ENCODE measurements at regions not wholly inside any gene's neighbourhood (a gene's known extent, or its start where the extent isn't known, plus 50 kb on each side); places are given as distances from the start of the nearest gene placed in this dataset.

DNA sequence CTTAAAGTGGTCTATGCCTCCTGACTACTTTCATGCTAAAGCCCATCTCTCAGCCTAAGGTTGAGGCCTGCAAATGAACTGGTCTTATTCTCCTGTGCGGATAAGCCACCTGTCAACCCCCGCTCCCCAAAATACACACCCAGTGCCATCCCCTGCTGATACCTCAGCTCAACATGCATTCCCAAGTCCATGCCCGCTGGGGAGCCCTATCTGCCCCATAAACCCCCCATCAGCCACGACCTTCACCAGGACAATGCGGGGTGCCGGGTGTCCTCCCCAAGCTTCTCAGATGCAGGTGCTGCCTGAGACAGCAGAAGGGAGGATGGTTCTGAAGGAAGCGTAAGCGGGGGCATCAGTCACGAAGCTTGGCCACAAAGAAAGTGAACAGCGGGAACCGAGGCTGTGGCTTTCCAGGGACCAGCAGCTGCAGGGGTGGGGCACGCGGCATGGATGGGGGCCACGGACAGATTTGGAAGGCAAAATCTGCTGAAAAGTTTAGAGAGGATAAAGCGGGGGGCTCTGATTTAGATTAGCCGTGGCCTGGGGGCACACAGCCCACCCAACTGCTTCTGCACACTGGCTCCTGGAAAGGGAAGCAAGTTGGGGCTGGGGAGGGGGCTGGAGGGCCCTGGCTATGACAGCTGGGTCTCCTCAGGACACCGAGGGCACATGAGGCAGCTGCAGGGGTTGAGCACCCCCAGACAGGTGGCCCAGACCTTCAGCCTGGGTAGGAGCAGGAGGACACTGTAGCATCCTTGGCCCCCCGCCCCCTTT is 1391.9 kb downstream of the TBC1D22A start:
- no peaks in the 10 kb centered on the region for H3K4me1 ChIP-seq
- no peak overlapping the region for H3K4me3 ChIP-seq
- no peaks in the 10 kb centered on the region for H3K9me3 ChIP-seq
- no peak overlapping the region for H3K27ac ChIP-seq
- no peak for DNase-seq
- no peaks in the 10 kb centered on the region for H3K27me3 ChIP-seq
- 83 to 86% methylated on average over 18 of the region's 18 CpGs for WGBS, 2 donors
- no peaks in the 10 kb centered on the region for H3K36me3 ChIP-seq
- no peak for TF ChIP-seq EP300 (IDR thresholded peaks at IDR 0.05)
- TF ChIP-seq, protein P1, sequence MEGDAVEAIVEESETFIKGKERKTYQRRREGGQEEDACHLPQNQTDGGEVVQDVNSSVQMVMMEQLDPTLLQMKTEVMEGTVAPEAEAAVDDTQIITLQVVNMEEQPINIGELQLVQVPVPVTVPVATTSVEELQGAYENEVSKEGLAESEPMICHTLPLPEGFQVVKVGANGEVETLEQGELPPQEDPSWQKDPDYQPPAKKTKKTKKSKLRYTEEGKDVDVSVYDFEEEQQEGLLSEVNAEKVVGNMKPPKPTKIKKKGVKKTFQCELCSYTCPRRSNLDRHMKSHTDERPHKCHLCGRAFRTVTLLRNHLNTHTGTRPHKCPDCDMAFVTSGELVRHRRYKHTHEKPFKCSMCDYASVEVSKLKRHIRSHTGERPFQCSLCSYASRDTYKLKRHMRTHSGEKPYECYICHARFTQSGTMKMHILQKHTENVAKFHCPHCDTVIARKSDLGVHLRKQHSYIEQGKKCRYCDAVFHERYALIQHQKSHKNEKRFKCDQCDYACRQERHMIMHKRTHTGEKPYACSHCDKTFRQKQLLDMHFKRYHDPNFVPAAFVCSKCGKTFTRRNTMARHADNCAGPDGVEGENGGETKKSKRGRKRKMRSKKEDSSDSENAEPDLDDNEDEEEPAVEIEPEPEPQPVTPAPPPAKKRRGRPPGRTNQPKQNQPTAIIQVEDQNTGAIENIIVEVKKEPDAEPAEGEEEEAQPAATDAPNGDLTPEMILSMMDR (IDR thresholded peaks at IDR 0.05) = no peak
- no peak for TF ChIP-seq POLR2AphosphoS5 (IDR thresholded peaks at IDR 0.05)
- TF ChIP-seq POLR2A (IDR thresholded peaks at IDR 0.05) = no peak
- intact Hi-C loops (cut with DNase I) = no loop called here

- WGBS, 2 donors = 20 to 71% methylated on average over 10 of the region's 10 CpGs
- intact Hi-C loops (cut with DNase I) = no loop called here
These were observed 1391.3 kb downstream of the TBC1D22A start for GRCh38 chr22:48153726-48154125.

DNA sequence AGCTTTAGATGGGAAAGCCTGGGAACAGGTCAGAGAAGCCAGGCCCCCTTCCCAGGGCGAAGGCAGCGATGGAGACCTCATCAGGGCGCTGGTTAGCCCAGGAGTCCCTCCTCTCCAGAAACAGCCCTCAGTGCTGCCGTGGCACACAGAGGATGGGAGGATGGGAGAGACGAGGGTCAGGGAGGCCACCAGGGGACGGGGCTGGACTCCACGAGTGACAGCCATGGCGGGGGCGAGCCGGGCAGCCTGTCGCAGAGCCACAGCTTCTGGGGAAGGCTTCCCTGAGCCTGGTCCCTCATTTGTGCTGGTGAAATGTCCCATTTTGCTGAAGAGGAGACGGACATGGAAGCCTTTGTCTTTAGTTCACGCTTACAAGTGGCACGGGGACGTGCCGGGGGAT is 1390.5 kb downstream of the TBC1D22A start:
- intact Hi-C loops (cut with DNase I) = no loop called here
- TF ChIP-seq POLR2AphosphoS5 (IDR thresholded peaks at IDR 0.05) (no peak), POLR2A (IDR thresholded peaks at IDR 0.05) (no peak), EP300 (IDR thresholded peaks at IDR 0.05) (no peak)
- TF ChIP-seq, protein P1 (IDR thresholded peaks at IDR 0.05) = no peak
- 80 to 88% methylated on average over 16 of the region's 16 CpGs for WGBS, 2 donors
- Histone ChIP-seq H3K4me1 (no peaks in the 10 kb centered on the region), H3K27me3 (no peaks in the 10 kb centered on the region), H3K36me3 (no peaks in the 10 kb centered on the region), H3K4me3 (no peak overlapping the region), H3K9me3 (no peaks in the 10 kb centered on the region), H3K27ac (no peak overlapping the region)
- DNase-seq = no peak

More at GRCh38 chr22:48153726-48154125, 1391.3 kb downstream of the TBC1D22A start:
- H3K27ac ChIP-seq = no peak overlapping the region
- H3K27me3 ChIP-seq = no peaks in the 10 kb centered on the region
- no peak overlapping the region for H3K4me3 ChIP-seq
- no peak for DNase-seq
- TF ChIP-seq POLR2AphosphoS5 (IDR thresholded peaks at IDR 0.05) (no peak), EP300 (IDR thresholded peaks at IDR 0.05) (no peak), POLR2A (IDR thresholded peaks at IDR 0.05) (no peak)
- TF ChIP-seq, protein P1 (IDR thresholded peaks at IDR 0.05) = no peak
- H3K36me3 ChIP-seq = no peaks in the 10 kb centered on the region
- no peaks in the 10 kb centered on the region for H3K9me3 ChIP-seq
- H3K4me1 ChIP-seq = no peaks in the 10 kb centered on the region

DNA sequence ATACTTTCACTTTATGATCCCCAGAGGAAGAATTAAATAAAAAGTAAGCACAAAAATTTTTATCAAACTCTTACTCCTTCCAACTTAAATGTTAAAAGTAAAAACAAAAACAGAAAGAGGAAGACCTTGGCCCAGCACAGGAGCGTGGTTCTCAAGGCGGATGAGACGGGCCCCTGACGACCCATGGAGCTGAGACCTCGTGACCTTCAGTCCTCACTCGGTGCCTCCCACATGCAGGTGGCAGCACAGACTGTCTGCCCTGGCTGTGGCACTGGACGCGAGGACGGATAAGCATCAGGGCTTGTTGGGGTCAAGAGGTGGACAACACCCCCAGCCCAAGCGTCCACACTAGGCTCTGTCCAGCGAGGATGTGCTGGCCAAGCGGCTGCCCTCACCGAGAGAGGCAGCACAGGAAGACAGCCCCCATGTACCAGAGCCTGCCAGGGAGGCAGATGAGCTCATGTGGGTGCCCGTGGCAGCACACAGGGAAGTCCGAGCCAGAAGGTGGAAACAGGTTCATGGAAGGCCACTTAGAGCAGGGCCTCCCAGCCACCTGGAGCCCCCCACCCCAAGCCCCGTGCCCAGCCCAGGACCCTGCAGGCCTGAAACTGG is 1389.8 kb downstream of the TBC1D22A start:
- H3K4me1 ChIP-seq = no peaks in the 10 kb centered on the region
- intact Hi-C loops (cut with DNase I) = no loop called here
- no peaks in the 10 kb centered on the region for H3K27me3 ChIP-seq
- WGBS, 2 donors = 58 to 60% methylated on average over 16 of the region's 16 CpGs
- H3K9me3 ChIP-seq = no peaks in the 10 kb centered on the region
- no peaks in the 10 kb centered on the region for H3K36me3 ChIP-seq
- TF ChIP-seq EP300 (IDR thresholded peaks at IDR 0.05) (no peak), POLR2AphosphoS5 (IDR thresholded peaks at IDR 0.05) (no peak), POLR2A (IDR thresholded peaks at IDR 0.05) (no peak)
- TF ChIP-seq, protein P1 (IDR thresholded peaks at IDR 0.05) = no peak
- no peak for DNase-seq
- H3K4me3 ChIP-seq = no peak overlapping the region
- H3K27ac ChIP-seq = no peak overlapping the region
